ENCODE measurements at regions not wholly inside any gene's neighbourhood (a gene's known extent, or its start where the extent isn't known, plus 50 kb on each side); places are given as distances from the start of the nearest gene placed in this dataset.

DNA sequence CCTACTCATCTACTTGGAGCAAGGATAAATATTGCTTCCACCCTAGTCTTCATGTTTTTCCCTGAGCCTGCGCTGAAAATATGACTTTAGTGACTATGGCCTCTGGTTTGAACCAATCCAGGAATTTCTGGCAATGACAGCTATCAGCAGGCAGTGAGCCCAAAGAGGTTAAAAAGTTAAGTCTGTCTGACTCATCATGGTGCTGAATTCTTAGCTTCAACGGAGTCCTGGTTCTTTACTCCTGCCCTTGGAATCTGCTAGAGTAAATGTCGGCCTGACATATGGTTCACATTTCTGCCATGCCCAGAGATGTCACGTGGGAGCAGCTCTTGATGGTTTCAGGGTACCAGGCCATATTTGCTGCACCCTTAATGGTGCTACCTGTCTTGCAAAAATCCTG, 351.6 kb upstream of the PLXNA2 start:
- no peak for TF ChIP-seq EZH2 (optimal IDR thresholded peaks at IDR 0.05; ENCODE audit: low read depth, low read length)
- TF ChIP-seq, protein P1, sequence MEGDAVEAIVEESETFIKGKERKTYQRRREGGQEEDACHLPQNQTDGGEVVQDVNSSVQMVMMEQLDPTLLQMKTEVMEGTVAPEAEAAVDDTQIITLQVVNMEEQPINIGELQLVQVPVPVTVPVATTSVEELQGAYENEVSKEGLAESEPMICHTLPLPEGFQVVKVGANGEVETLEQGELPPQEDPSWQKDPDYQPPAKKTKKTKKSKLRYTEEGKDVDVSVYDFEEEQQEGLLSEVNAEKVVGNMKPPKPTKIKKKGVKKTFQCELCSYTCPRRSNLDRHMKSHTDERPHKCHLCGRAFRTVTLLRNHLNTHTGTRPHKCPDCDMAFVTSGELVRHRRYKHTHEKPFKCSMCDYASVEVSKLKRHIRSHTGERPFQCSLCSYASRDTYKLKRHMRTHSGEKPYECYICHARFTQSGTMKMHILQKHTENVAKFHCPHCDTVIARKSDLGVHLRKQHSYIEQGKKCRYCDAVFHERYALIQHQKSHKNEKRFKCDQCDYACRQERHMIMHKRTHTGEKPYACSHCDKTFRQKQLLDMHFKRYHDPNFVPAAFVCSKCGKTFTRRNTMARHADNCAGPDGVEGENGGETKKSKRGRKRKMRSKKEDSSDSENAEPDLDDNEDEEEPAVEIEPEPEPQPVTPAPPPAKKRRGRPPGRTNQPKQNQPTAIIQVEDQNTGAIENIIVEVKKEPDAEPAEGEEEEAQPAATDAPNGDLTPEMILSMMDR (IDR thresholded peaks at IDR 0.05; ENCODE audit: low read length): no peak

Measured in MM.1S (cell line).